Right hindlimb (tissue), 1 donor: ENCODE measurements at regions not wholly inside any gene's neighbourhood (a gene's known extent, or its start where the extent isn't known, plus 50 kb on each side); places are given as distances from the start of the nearest gene placed in this dataset.

Experiments used
- DNase-seq: peaks from one replicate; pipeline ENCODE4 v3.0.0-alpha.2; 2018

- DNase-seq: no peak
Measured at GRCh38 chr18:67715567-67715966, 199.0 kb upstream of the DSEL start.

- DNase-seq: no peak
Measured at GRCh38 chr18:67710639-67711038, 194.1 kb upstream of the DSEL start.

- no peak for DNase-seq
Measured at GRCh38 chr18:67705748-67706147, 189.2 kb upstream of the DSEL start.

- no peak for DNase-seq
Measured at GRCh38 chr18:67695684-67696083, 179.2 kb upstream of the DSEL start.

- no peak for DNase-seq
Measured at GRCh38 chr18:67694787-67695186, 178.3 kb upstream of the DSEL start.

- no peak for DNase-seq
Measured at GRCh38 chr18:67692811-67693210, 176.3 kb upstream of the DSEL start.

- DNase-seq: no peak
Measured at GRCh38 chr18:67682516-67682915, 166.0 kb upstream of the DSEL start.

- no peak for DNase-seq
Measured at GRCh38 chr18:67677489-67677888, 161.0 kb upstream of the DSEL start.

GRCh38 chr18:67672716-67673115 lies 156.2 kb upstream of the DSEL start:
- peak; percentile 21 for DNase-seq

- no peak for DNase-seq
Measured at GRCh38 chr18:67672155-67672554, 155.6 kb upstream of the DSEL start.

GRCh38 chr18:67670024-67670543 lies 153.6 kb upstream of the DSEL start:
- no peak for DNase-seq

GRCh38 chr18:67665266-67665665 lies 148.7 kb upstream of the DSEL start:
- DNase-seq: no peak

GRCh38 chr18:67662996-67663395 lies 146.5 kb upstream of the DSEL start:
- no peak for DNase-seq

- no peak for DNase-seq
Measured at GRCh38 chr18:67661555-67661954, 145.0 kb upstream of the DSEL start.

GRCh38 chr18:67654101-67654500 lies 137.6 kb upstream of the DSEL start:
- no peak for DNase-seq

GRCh38 chr18:67652288-67652687 lies 135.8 kb upstream of the DSEL start:
- DNase-seq: no peak

GRCh38 chr18:67651438-67651837 lies 134.9 kb upstream of the DSEL start:
- peak; percentile 18 for DNase-seq

GRCh38 chr18:67650686-67651385 lies 134.3 kb upstream of the DSEL start:
- DNase-seq: no peak

GRCh38 chr18:67646890-67647289 lies 130.4 kb upstream of the DSEL start:
- DNase-seq: no peak

GRCh38 chr18:67644226-67644625 lies 127.7 kb upstream of the DSEL start:
- no peak for DNase-seq

GRCh38 chr18:67639872-67640271 lies 123.4 kb upstream of the DSEL start:
- DNase-seq: no peak

- no peak for DNase-seq
Measured at GRCh38 chr18:67636597-67637385, 120.3 kb upstream of the DSEL start.

GRCh38 chr18:67634631-67635338 lies 118.3 kb upstream of the DSEL start:
- DNase-seq: no peak

- DNase-seq: no peak
Measured at GRCh38 chr18:67633939-67634338, 117.4 kb upstream of the DSEL start.
